Uterus (tissue), 2 donors: ENCODE measurements at regions not wholly inside any gene's neighbourhood (a gene's known extent, or its start where the extent isn't known, plus 50 kb on each side); places are given as distances from the start of the nearest gene placed in this dataset.

Experiments used
- CTCF ChIP-seq, 4 experiments: fragments of 200-600 bp in 2 of 4; fragments of 450-650 bp in 2 of 4; sonication (generic) in 2 of 4; IDR thresholded peaks; one replicate each; pipeline ENCODE4 v1.5.1; 2016 to 2019; ENCODE audit warnings: antibody characterized with exemption in 4 of 4, mild to moderate bottlenecking in 2 of 4, moderate library complexity in 1 of 4
- POLR2A ChIP-seq, 2 donors: fragments of 450-650 bp; IDR thresholded peaks; one replicate each; pipeline ENCODE4 v1.6.1; 2016; ENCODE audit warnings: antibody characterized with exemption in 2 of 2, mild to moderate bottlenecking in 1 of 2, moderate library complexity in 1 of 2

DNA sequence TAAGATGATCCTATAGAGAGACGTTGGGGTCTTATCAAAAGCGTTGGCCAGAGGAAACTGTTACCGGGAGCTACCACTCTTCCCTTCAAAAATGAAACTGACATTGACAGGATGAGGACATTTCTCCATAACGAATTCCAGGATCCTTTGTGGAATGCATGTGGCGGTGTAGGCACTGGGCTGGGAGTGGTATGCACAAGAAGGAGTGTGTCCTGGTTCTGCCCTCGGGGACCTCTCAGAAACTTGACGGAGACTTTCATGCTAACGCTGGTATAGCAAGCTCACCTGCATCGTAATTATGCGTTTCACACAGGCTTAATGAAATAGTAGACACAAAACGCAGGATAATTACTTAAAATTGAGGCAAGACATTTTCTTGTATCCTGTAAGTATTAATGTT, 441.1 kb downstream of the FGF9 start:
- TF ChIP-seq CTCF (IDR thresholded peaks at IDR 0.05): no peak
- TF ChIP-seq POLR2A (IDR thresholded peaks at IDR 0.05): no peak
